ENCODE measurements at regions not wholly inside any gene's neighbourhood (a gene's known extent, or its start where the extent isn't known, plus 50 kb on each side); places are given as distances from the start of the nearest gene placed in this dataset.

- TF ChIP-seq SUZ12 (IDR thresholded peaks at IDR 0.05; ENCODE audit: unreplicated experiment) = no peak
- TF ChIP-seq E2F8 (IDR thresholded peaks at IDR 0.05; ENCODE audit: low read depth, partially characterized antibody) = no peak
- TF ChIP-seq BHLHE40 (IDR thresholded peaks at IDR 0.05; ENCODE audit: borderline replicate concordance in 1 of 2, low read depth in 2 of 2, low read length in 1 of 2) = no peak
- no peak for TF ChIP-seq CTCF (IDR thresholded peaks at IDR 0.05 in 2 of 3, conservative IDR thresholded peaks at IDR 0.05 in 1 of 3; ENCODE audit: control insufficient read depth in 2 of 3, extremely low read depth in 1 of 3, insufficient read depth in 1 of 3, low read depth in 3 of 3, low read length in 3 of 3)
- no peak for TF ChIP-seq SP1 (IDR thresholded peaks at IDR 0.05; ENCODE audit: low read depth, low read length)
- TF ChIP-seq PRDM15 (CRISPR knock-in tag; IDR thresholded peaks at IDR 0.05) = no peak
- TF ChIP-seq EP300 (IDR thresholded peaks at IDR 0.05; ENCODE audit: borderline replicate concordance in 1 of 2, control insufficient read depth in 1 of 2, low read depth in 2 of 2, low read length in 2 of 2) = no peak
- TF ChIP-seq MXI1 (IDR thresholded peaks at IDR 0.05; ENCODE audit: low read depth, low read length) = no peak
These were observed 55.0 kb upstream of the SGPP1 start for GRCh38 chr14:63782683-63783389.

Measured in GM12878 (cell line).